GM18519 (cell line): ENCODE measurements at regions not wholly inside any gene's neighbourhood (a gene's known extent, or its start where the extent isn't known, plus 50 kb on each side); places are given as distances from the start of the nearest gene placed in this dataset.
"Not testable (repeated sequence)": the region's sequence is repeated elsewhere in the genome, so short reads cannot be mapped to it uniquely, and the experiment has no call there.

Experiments used
- ATAC-seq: cut with Tn5 transposase; IDR thresholded peaks from one replicate; pipeline ENCODE4 v1.9.1; 2021; ENCODE audit warnings: mild to moderate bottlenecking, moderate library complexity; ENCODE audit not compliant: unreplicated experiment, low FRiP score

GRCh38 chr5:12217039-12217438, 312.8 kb upstream of the CTNND2 start:
- no peak for ATAC-seq

DNA sequence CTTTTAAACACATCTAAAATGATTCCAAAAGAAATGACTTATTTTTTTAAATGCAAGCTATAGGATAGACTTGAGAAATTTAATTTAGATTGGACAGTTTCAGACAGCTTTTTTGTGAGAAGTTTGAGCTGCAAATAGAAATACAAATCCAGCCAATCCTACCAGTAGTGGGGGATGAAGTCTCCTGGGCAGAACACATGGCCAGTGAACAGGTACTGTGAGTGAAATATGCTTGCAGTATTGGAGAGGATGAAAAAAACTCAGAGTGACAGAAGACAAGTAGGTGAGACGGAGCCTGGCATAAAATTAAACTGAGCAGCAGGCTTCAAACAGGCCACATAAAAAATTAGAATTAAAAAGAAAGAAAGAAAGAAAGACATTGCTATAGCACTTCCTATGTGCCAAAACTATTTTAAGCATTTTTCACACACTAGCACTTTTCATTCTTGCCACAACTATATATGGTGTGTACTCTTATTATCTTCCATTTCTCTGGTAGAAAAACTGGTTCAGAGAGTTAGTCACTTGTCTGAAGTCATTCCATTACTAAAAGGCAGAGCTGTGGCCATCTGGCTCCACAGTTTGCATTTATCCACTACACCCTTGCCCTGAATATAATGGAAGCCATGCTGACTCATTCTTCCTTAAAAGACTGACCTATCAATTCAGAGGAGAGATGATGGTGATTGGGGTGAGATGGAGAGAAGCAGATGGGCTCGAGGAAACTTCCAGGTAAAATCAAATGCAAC, 310.2 kb upstream of the CTNND2 start:
- no peak for ATAC-seq

DNA sequence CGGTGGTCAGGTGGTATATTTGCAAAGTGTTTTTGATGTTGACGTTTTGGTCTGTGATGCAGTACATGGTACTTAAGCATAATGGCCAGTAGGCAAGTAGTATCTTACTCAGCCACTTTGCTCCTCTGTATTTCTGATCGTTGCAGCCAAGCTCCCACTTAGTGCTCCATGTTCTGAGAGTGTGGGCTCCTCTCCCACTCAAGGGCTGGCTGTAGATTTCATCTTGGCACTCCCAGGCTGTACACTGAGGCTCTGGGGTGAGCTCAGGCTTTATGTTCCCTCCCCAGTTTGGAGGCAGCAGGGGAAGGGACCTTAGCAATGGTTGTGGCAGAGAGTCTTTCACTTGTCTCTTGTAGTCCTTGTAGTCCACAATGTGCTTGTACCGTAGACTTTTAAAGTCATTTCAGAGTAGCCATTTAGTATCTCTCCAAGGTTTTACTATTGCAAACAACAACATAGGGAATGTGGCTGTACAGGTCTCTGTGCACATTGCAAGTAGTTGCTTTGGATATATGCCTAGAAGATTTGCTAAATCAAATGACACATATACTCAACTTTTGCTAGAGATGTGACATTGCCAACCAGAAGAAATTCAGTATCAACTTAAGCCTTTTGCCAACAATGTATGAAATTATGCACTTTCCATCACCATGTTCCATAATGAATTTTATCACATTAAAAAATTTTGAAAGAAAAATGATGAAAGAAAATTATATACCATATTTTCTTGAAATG, 304.3 kb upstream of the CTNND2 start:
- no peak for ATAC-seq

DNA sequence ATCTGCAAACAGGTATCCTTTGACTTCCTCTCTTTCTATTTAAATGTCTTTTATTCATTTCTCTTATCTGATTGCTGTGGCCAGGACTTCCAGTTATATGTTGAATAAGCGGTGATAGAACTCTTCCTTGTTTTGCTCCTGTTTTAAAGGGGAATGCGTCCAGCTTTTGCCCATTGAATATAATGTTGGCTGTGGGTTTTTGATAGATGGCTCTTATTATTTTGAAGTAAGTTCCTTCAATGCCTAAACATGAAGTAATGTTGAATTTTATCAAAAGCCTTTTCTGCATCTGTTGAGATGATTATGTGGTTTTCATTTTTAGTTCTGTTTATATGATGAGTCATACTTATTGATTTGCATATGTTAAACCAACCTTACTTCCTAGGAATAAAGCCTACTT, 300.5 kb upstream of the CTNND2 start:
- no peak for ATAC-seq

- no peak for ATAC-seq
Observed at GRCh38 chr5:12193536-12193935, 289.3 kb upstream of the CTNND2 start.

- ATAC-seq: no peak
Observed at GRCh38 chr5:12183003-12183402, 278.8 kb upstream of the CTNND2 start.

DNA sequence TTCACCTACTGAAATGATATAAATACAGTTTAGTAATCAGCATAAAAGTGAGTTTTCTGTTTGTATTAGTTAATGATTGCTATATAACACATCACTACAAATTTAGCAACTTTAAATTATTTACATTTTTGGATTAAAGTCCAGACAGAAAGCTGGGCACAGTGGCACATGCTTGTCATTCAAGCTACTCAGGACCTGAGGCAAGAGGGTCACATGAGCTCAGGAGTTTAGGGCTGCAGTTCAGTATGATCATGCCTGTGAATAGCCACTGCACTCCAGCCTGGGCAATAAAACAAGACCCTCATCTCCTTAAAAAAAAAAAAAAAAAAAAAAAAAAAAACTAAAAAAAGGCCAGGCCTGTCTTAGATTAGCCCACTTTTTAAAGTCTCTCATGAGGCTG, 273.6 kb upstream of the CTNND2 start:
- ATAC-seq: no peak

- no peak for ATAC-seq
Observed at GRCh38 chr5:12177225-12177624, 273.0 kb upstream of the CTNND2 start.

- no peak for ATAC-seq
Observed at GRCh38 chr5:12175914-12176585, 271.8 kb upstream of the CTNND2 start.

- ATAC-seq: no peak
Observed at GRCh38 chr5:12174734-12175133, 270.5 kb upstream of the CTNND2 start.

- ATAC-seq: no peak
Observed at GRCh38 chr5:12169536-12169935, 265.3 kb upstream of the CTNND2 start.

GRCh38 chr5:12162863-12163262, 258.6 kb upstream of the CTNND2 start:
- no peak for ATAC-seq

DNA sequence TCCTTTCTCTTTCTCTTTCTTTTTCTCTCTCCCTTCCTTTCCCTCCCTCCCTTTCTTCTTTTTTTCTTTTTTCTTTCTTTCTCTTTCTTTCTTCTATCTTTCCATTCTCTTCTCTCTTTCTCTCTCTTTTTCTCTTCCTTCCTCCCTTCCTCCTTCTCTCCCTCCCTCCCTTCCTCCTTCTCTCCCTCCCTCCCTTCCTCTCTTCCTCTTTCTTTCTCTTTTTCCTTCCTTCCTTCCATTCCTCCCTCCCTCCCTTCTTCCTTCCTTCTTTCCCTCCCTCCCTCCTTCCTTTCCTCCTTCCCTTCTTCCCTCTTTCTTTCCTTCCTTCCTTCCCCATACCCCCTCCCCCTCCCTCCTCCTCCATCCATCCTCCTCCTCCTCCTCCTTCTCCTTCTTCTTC, 243.3 kb upstream of the CTNND2 start:
- no peak for ATAC-seq

GRCh38 chr5:12141496-12141895, 237.2 kb upstream of the CTNND2 start:
- ATAC-seq: no peak

- no peak for ATAC-seq
Observed at GRCh38 chr5:12133520-12133919, 229.3 kb upstream of the CTNND2 start.

DNA sequence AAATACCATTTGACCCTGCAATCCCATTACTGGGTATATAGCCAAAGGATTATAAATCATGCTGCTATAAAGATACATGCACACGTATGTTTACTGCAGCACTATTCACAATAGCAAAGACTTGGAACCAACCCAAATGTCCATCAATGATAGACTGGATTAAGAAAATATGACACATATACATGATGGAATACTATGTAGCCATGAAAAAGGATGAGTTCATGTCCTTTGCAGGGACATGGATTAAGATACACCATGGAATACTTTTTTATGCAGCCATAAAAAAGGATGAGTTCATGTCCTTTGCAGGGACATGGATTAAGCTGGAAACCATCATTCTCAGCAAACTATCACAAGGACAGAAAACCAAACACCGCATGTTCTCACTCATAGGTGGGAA, 226.8 kb upstream of the CTNND2 start:
- ATAC-seq: not testable (repeated sequence)

GRCh38 chr5:12125895-12126294, 221.6 kb upstream of the CTNND2 start:
- no peak for ATAC-seq

DNA sequence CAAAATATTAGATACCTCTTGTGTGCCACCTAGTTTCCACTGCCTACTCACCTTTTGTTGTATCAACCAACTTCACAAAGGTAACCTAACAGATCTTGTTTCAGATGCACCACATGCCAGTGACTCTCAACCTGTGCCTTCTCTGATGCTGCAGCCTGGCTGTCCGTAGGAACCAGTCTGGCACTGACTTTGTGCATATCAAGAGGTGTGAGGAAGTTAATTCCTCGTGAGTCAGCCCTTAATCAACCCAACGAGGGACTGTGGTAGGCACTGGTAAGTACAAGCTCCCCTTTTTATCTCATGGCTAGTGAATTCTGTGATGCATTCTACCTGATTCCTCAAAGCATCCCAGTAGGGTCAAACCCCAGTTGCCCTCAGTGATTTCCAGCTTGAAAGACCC, 215.4 kb upstream of the CTNND2 start:
- no peak for ATAC-seq

DNA sequence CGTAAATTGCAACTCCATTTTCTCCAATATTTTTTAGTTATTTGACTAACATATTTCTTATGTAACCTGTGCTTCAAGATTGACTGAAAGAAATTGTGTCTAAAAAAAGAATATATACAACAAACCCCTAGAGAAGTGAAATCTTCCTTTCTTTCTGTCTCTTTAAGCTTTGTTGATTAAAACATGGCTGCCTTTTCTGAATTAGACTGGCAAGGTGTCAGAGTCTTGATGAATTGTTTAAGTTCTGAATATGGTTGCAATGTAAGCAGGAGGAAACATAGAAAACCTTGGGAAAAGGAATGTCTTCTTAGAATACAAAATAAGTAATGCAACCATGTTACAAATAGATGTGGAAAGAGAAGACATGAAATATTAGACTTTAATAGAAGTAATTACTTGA, 209.8 kb upstream of the CTNND2 start:
- no peak for ATAC-seq

DNA sequence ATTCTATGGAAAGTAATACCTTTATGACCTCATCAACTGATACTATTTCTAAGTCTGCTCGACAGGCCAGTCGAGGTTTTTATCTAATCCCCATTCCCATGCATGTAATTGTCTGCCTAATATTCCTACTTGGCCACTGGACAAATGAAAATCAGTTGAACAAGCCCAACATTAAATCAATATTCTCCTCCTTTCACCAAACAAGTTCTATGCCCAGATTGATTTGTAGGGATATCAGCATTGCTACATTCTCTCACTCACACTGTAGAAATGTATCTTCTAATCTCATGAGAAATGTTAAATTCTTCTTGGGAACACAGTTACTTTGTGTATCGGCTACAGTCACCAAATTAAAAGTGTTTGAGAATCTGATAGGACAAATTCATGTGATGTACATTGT, 208.8 kb upstream of the CTNND2 start:
- no peak for ATAC-seq

- no peak for ATAC-seq
Observed at GRCh38 chr5:12111261-12111660, 207.0 kb upstream of the CTNND2 start.

- no peak for ATAC-seq
Observed at GRCh38 chr5:12110629-12111028, 206.4 kb upstream of the CTNND2 start.
